KG1 (cell line): ENCODE measurements at regions not wholly inside any gene's neighbourhood (a gene's known extent, or its start where the extent isn't known, plus 50 kb on each side); places are given as distances from the start of the nearest gene placed in this dataset.
"Not testable (repeated sequence)": the region's sequence is repeated elsewhere in the genome, so short reads cannot be mapped to it uniquely, and the experiment has no call there.

Source experiments
- DNase-seq: peaks from one replicate; lab custom pipeline; 2025; lab: John Stamatoyannopoulos, UW

- DNase-seq: not testable (repeated sequence)
Observed at GRCh38 chrX:13186643-13187042, 133.2 kb downstream of the ATXN3L start.

- no peak for DNase-seq
Observed at GRCh38 chrX:13180807-13181206, 136.4 kb upstream of the FAM9C start.

GRCh38 chrX:13179586-13179985 is 135.2 kb upstream of the FAM9C start:
- DNase-seq: no peak

- no peak for DNase-seq
Observed at GRCh38 chrX:13179100-13179499, 134.7 kb upstream of the FAM9C start.

GRCh38 chrX:13177921-13178566 is 133.6 kb upstream of the FAM9C start:
- no peak for DNase-seq

- DNase-seq: no peak
Observed at GRCh38 chrX:13175056-13175455, 130.6 kb upstream of the FAM9C start.

- no peak for DNase-seq
Observed at GRCh38 chrX:13170966-13171558, 126.6 kb upstream of the FAM9C start.

- no peak for DNase-seq
Observed at GRCh38 chrX:13169684-13170083, 125.3 kb upstream of the FAM9C start.

GRCh38 chrX:13168269-13168668 is 123.8 kb upstream of the FAM9C start:
- DNase-seq: no peak

GRCh38 chrX:13167481-13168231 is 123.2 kb upstream of the FAM9C start:
- no peak for DNase-seq

- no peak for DNase-seq
Observed at GRCh38 chrX:13165266-13166189, 121.1 kb upstream of the FAM9C start.

- no peak for DNase-seq
Observed at GRCh38 chrX:13164611-13165010, 120.2 kb upstream of the FAM9C start.

GRCh38 chrX:13162772-13163410 is 118.5 kb upstream of the FAM9C start:
- no peak for DNase-seq

GRCh38 chrX:13159886-13160285 is 115.5 kb upstream of the FAM9C start:
- no peak for DNase-seq

- DNase-seq: no peak
Observed at GRCh38 chrX:13158911-13159310, 114.5 kb upstream of the FAM9C start.

GRCh38 chrX:13155550-13155949 is 111.1 kb upstream of the FAM9C start:
- not testable (repeated sequence) for DNase-seq

- no peak for DNase-seq
Observed at GRCh38 chrX:13153796-13154195, 109.4 kb upstream of the FAM9C start.

GRCh38 chrX:13152518-13153185 is 108.2 kb upstream of the FAM9C start:
- DNase-seq: no peak

GRCh38 chrX:13151828-13152517 is 107.6 kb upstream of the FAM9C start:
- no peak for DNase-seq

- DNase-seq: no peak
Observed at GRCh38 chrX:13149702-13150350, 105.4 kb upstream of the FAM9C start.
